Thyroid gland (tissue), 4 donors: ENCODE measurements at regions not wholly inside any gene's neighbourhood (a gene's known extent, or its start where the extent isn't known, plus 50 kb on each side); places are given as distances from the start of the nearest gene placed in this dataset.

Source experiments
- DNase-seq, 2 donors: peaks; one replicate each; pipeline ENCODE4 v3.0.0-alpha.2; 2019
- H3K27ac ChIP-seq, 3 donors: fragments of 200-600 bp; sonication (generic); 1 replicate in 2 of 3; 2 replicates in 1 of 3; pipeline ENCODE4 v1.5.1; 2016 to 2019; ENCODE audit warnings: mild to moderate bottlenecking in 1 of 3, moderate library complexity in 1 of 3
- H3K27me3 ChIP-seq: fragments of 200-600 bp; sonication (generic); one replicate; pipeline ENCODE4 v1.5.1; 2019
- H3K36me3 ChIP-seq, 2 donors: fragments of 200-600 bp; sonication (generic); one replicate each; pipeline ENCODE4 v1.5.1; 2016 to 2019
- H3K4me1 ChIP-seq, 2 donors: fragments of 200-600 bp; sonication (generic); one replicate each; pipeline ENCODE4 v1.5.1; 2017 to 2019
- H3K4me3 ChIP-seq, 3 donors: fragments of 200-600 bp; sonication (generic); replicated peaks in 1 of 3; 1 replicate in 2 of 3; 2 replicates in 1 of 3; pipeline ENCODE4 v1.5.1; 2016; ENCODE audit warnings: mild to moderate bottlenecking in 1 of 3
- H3K9me3 ChIP-seq: fragments of 200-600 bp; sonication (generic); one replicate; pipeline ENCODE4 v1.5.1; 2017
- POLR2A ChIP-seq, 2 donors: fragments of 450-650 bp; IDR thresholded peaks; one replicate each; pipeline ENCODE4 v1.6.1; 2017; ENCODE audit warnings: antibody characterized with exemption in 2 of 2, mild to moderate bottlenecking in 2 of 2, moderate library complexity in 1 of 2
- WGBS, 2 donors: methylation state at CpG; one replicate each; pipeline ENCODE4 v1.1.5; 2017; 5-methylcytosine and 5-hydroxymethylcytosine counted together
- intact Hi-C: fragments of 100-400 bp; cut with DNase I; formaldehyde crosslinking; loops from one replicate; pipeline ENCODE4 v1.15.1; 2023
- TF ChIP-seq, protein P1 (sequence below), 6 experiments: fragments of 200-600 bp in 3 of 6; fragments of 450-650 bp in 3 of 6; sonication (generic) in 3 of 6; IDR thresholded peaks; one replicate each; pipeline ENCODE4 v1.5.1; 2016 to 2019; ENCODE audit warnings: antibody characterized with exemption in 6 of 6, mild to moderate bottlenecking in 2 of 6, inconsistent platforms in 1 of 6, moderate library complexity in 1 of 6

DNA sequence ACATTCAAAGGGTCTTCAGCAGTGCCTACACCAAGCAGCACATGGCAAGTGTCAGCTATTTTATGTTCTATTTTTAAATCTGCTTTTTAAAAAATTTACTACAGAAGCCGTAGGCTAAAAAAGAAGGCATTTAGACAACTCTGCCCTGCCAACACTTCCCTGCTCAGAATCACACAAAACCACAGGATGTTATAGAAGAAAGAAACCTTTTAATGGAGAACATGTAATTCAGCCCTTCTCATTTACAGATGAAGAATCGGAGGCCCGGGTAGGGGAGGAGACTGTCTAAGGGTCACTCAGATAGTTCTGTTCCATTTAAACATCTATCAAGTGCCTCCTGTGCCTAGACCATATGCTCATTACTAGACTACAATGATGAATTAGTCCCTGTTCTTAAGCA is 171.8 kb upstream of the NTF3 start:
- Histone ChIP-seq H3K4me1 (no peaks in the 10 kb centered on the region), H3K36me3 (no peaks in the 10 kb centered on the region), H3K4me3 (no peak overlapping the region), H3K27ac (no peak overlapping the region), H3K27me3 (no peaks in the 10 kb centered on the region), H3K9me3 (no peaks in the 10 kb centered on the region)
- no peak for DNase-seq
- TF ChIP-seq, protein P1, sequence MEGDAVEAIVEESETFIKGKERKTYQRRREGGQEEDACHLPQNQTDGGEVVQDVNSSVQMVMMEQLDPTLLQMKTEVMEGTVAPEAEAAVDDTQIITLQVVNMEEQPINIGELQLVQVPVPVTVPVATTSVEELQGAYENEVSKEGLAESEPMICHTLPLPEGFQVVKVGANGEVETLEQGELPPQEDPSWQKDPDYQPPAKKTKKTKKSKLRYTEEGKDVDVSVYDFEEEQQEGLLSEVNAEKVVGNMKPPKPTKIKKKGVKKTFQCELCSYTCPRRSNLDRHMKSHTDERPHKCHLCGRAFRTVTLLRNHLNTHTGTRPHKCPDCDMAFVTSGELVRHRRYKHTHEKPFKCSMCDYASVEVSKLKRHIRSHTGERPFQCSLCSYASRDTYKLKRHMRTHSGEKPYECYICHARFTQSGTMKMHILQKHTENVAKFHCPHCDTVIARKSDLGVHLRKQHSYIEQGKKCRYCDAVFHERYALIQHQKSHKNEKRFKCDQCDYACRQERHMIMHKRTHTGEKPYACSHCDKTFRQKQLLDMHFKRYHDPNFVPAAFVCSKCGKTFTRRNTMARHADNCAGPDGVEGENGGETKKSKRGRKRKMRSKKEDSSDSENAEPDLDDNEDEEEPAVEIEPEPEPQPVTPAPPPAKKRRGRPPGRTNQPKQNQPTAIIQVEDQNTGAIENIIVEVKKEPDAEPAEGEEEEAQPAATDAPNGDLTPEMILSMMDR (IDR thresholded peaks at IDR 0.05) = no peak
- TF ChIP-seq POLR2A (IDR thresholded peaks at IDR 0.05) = no peak
- intact Hi-C loops = no loop called here
- 66 to 80% methylated on average over 3 of the region's 3 CpGs for WGBS, 2 donors

DNA sequence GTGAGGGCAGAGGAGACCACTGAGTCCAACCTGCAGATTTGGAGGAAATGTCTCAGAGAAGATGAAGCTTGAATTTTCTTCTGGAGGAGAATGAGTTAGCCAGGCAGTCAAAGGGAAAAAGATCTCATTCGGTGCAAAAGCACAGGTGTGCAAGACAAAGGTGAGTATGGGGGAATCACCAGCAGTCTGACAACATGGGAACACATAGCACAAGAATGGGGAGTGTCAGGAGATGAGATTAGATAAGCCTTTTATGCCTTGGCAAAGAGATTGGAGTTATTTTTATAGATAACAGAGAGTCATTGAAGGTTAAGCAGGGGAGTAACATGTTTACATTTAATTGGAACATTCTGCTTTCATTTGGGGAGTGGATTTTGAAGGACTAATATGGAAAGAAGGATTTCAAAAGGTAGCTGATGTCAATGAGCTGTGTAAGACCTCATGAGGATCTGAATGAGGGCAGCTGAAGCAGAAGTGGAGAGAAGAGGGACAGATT is 171.3 kb upstream of the NTF3 start:
- H3K27me3 ChIP-seq = no peaks in the 10 kb centered on the region
- no peak for DNase-seq
- no peak for TF ChIP-seq POLR2A (IDR thresholded peaks at IDR 0.05)
- TF ChIP-seq, protein P1 (IDR thresholded peaks at IDR 0.05) = no peak
- 61 to 79% methylated on average over 1 of the region's 1 CpG for WGBS, 2 donors
- no peak overlapping the region for H3K4me3 ChIP-seq
- H3K36me3 ChIP-seq = no peaks in the 10 kb centered on the region
- intact Hi-C loops = no loop called here
- H3K4me1 ChIP-seq = no peaks in the 10 kb centered on the region
- H3K9me3 ChIP-seq = no peaks in the 10 kb centered on the region
- H3K27ac ChIP-seq = no peak overlapping the region

DNA sequence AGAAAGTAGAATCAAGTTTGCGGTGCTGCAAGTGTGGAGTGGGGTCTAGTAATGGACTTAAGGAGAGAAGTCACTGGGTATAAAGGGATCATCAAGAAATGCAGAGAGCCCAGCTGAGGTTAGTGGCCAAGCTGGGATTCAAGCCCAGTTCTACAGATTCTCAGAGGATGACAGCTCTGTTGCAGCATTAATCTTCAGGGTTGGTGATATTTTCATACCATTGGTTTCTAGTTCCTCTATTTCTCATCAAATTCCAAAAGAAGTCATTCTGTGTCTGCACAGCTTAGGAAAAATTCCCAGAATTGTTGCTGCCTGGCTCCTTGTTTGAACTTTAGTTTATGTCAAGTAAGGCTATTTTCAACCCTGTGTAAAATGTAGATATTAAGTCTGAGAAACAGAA is 169.5 kb upstream of the NTF3 start:
- no peak overlapping the region for H3K4me3 ChIP-seq
- DNase-seq = no peak
- H3K27me3 ChIP-seq = no peaks in the 10 kb centered on the region
- H3K9me3 ChIP-seq = no peaks in the 10 kb centered on the region
- H3K27ac ChIP-seq = no peak overlapping the region
- 85 to 86% methylated on average over 1 of the region's 1 CpG for WGBS, 2 donors
- H3K4me1 ChIP-seq = no peaks in the 10 kb centered on the region
- no peaks in the 10 kb centered on the region for H3K36me3 ChIP-seq
- intact Hi-C loops = no loop called here
- no peak for TF ChIP-seq POLR2A (IDR thresholded peaks at IDR 0.05)
- TF ChIP-seq, protein P1 (IDR thresholded peaks at IDR 0.05) = no peak

DNA sequence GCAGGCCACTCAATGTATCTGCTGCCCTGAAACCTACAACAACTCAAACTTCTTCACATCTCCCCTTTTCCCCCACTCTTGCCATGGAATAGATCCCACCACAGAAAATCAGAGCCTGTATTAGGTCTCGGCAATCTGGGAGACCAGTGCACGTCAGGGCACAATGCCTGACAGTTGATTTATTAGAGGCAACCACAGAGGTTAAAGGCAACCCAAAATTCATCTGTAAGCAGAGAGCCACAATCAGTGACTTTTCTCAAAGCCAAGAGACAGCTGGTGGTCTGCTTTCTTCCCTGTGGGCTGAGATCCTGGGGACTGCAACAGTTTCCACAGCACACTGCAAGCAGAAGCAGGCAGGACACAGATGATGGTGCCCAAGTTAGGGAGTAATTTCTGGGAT is 169.0 kb upstream of the NTF3 start:
- Histone ChIP-seq H3K4me3 (no peak overlapping the region), H3K27me3 (no peaks in the 10 kb centered on the region), H3K4me1 (no peaks in the 10 kb centered on the region), H3K27ac (no peak overlapping the region), H3K36me3 (no peaks in the 10 kb centered on the region), H3K9me3 (no peaks in the 10 kb centered on the region)
- no peak for DNase-seq
- 69 to 75% methylated on average over 2 of the region's 2 CpGs for WGBS, 2 donors
- TF ChIP-seq, protein P1 (IDR thresholded peaks at IDR 0.05) = no peak
- no peak for TF ChIP-seq POLR2A (IDR thresholded peaks at IDR 0.05)
- intact Hi-C loops = no loop called here

DNA sequence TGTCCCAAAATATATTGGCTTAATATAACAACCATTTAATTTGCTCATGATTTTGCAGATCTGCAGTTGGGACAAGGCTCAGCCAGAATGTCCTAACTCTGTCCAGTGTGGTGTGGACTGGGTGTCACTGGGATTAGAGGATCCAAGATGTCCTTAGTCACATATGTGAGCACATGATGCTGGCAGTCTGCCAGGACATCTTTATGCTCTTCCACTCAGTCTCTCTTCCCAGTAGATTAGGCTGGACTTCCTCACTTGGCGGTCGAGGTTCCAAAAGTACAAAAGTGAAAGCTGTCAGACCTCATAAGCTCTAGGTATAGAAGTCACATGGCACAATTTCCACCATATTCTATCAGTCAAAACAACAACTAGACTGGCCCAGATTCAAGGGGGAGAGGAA is 167.9 kb upstream of the NTF3 start:
- no peak overlapping the region for H3K27ac ChIP-seq
- TF ChIP-seq, protein P1 (IDR thresholded peaks at IDR 0.05) = no peak
- no peak for TF ChIP-seq POLR2A (IDR thresholded peaks at IDR 0.05)
- no peaks in the 10 kb centered on the region for H3K36me3 ChIP-seq
- no peaks in the 10 kb centered on the region for H3K9me3 ChIP-seq
- intact Hi-C loops = no loop called here
- 61 to 69% methylated on average over 2 of the region's 2 CpGs for WGBS, 2 donors
- H3K27me3 ChIP-seq = no peaks in the 10 kb centered on the region
- H3K4me1 ChIP-seq = no peaks in the 10 kb centered on the region
- DNase-seq = no peak
- no peak overlapping the region for H3K4me3 ChIP-seq
